ENCODE measurements at regions not wholly inside any gene's neighbourhood (a gene's known extent, or its start where the extent isn't known, plus 50 kb on each side); places are given as distances from the start of the nearest gene placed in this dataset.

DNA sequence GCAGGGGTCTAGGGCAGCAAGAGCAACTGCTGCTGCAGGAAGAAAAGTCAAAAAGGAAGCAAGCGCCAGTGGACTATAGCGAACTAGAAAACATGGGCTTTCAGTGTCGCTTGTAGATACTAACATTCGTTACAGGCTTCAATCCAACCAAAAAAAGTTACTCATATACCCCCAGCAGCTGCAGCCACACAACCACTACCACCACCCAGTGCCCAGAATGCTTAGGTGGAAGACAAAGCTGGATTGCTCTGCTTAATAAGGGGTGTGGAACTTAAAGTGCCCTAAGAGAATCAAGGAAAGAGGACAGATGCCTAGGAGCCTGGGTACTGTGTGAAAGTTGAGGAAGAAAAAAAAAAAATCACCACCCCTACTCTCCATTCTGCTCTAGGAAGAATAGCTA is 203.6 kb downstream of the ELAVL2 start:
- H3K27me3 Mint-ChIP-seq (ENCODE audit: insufficient read depth, low read depth), result peaks cover 2% of the 10 kb centered on the region
- Histone ChIP-seq H3K9ac (no peak overlapping the region), H4K20me1 (ENCODE audit: low read depth) (no peaks in the 10 kb centered on the region), H3K4me1 (peaks cover 15% of the 10 kb centered on the region), H3K79me2 (ENCODE audit: low read depth) (no peaks in the 10 kb centered on the region), H3K27ac (no peak overlapping the region), H3K4me2 (no peak overlapping the region), H3K4me3 (no peak overlapping the region), H3K36me3 (no peaks in the 10 kb centered on the region), H2AFZ (replicated peaks) (no peak overlapping the region), H3F3A (ENCODE audit: low read depth) (no peaks in the 10 kb centered on the region), H3K9me3 (ENCODE audit: low read depth) (no peaks in the 10 kb centered on the region), H3K27me3 (no peaks in the 10 kb centered on the region)
- H3K9me3 Mint-ChIP-seq, result no peaks in the 10 kb centered on the region
- no peak for DNase-seq (ENCODE audit: low spot score)
- peaks cover 10% of the 10 kb centered on the region for H3K4me1 Mint-ChIP-seq
- TF ChIP-seq, protein P1, sequence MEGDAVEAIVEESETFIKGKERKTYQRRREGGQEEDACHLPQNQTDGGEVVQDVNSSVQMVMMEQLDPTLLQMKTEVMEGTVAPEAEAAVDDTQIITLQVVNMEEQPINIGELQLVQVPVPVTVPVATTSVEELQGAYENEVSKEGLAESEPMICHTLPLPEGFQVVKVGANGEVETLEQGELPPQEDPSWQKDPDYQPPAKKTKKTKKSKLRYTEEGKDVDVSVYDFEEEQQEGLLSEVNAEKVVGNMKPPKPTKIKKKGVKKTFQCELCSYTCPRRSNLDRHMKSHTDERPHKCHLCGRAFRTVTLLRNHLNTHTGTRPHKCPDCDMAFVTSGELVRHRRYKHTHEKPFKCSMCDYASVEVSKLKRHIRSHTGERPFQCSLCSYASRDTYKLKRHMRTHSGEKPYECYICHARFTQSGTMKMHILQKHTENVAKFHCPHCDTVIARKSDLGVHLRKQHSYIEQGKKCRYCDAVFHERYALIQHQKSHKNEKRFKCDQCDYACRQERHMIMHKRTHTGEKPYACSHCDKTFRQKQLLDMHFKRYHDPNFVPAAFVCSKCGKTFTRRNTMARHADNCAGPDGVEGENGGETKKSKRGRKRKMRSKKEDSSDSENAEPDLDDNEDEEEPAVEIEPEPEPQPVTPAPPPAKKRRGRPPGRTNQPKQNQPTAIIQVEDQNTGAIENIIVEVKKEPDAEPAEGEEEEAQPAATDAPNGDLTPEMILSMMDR (IDR thresholded peaks at IDR 0.05), result no peak
- no peak for TF ChIP-seq EZH2 (IDR thresholded peaks at IDR 0.05)
- TF ChIP-seq EZH2phosphoT487 (IDR thresholded peaks at IDR 0.05), result no peak
- no peak overlapping the region for H3K4me3 Mint-ChIP-seq
- H3K27ac Mint-ChIP-seq, result no peak overlapping the region
- peaks cover 22% of the 10 kb centered on the region for H3K36me3 Mint-ChIP-seq

DNA sequence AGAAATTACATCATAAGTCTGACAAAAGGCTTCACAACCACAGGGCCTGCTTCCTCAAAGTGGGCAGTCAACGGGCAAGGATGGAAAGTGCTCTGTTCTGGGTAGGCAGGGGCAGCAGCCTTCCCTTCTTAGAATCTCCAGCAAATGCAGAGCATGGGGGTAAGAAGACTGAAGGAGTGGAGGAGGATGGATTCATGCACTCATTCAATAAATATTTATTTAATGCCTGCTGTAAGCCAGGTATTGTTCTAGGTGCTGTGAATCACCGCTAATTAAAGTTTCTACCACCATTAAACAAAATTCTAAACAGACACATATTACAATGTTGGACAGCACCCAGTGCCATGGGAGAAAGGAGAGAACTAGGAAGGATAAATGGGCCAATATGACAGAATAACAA is 195.6 kb downstream of the ELAVL2 start:
- H3K4me1 Mint-ChIP-seq, result peaks cover 11% of the 10 kb centered on the region
- H3K36me3 Mint-ChIP-seq, result peaks cover 19% of the 10 kb centered on the region
- no peaks in the 10 kb centered on the region for H3K9me3 ChIP-seq (ENCODE audit: low read depth)
- H3K27ac ChIP-seq, result no peak overlapping the region
- H3K36me3 ChIP-seq, result no peaks in the 10 kb centered on the region
- no peak overlapping the region for H3K9ac ChIP-seq
- no peaks in the 10 kb centered on the region for H3F3A ChIP-seq (ENCODE audit: low read depth)
- H4K20me1 ChIP-seq (ENCODE audit: low read depth), result no peaks in the 10 kb centered on the region
- H3K79me2 ChIP-seq (ENCODE audit: low read depth), result no peaks in the 10 kb centered on the region
- no peak overlapping the region for H2AFZ ChIP-seq (replicated peaks)
- H3K27me3 ChIP-seq, result no peaks in the 10 kb centered on the region
- no peak overlapping the region for H3K4me2 ChIP-seq
- no peak for DNase-seq (ENCODE audit: low spot score)
- no peak overlapping the region for H3K4me3 Mint-ChIP-seq
- H3K4me1 ChIP-seq, result no peaks in the 10 kb centered on the region
- H3K4me3 ChIP-seq, result no peak overlapping the region
- TF ChIP-seq, protein P1 (IDR thresholded peaks at IDR 0.05), result no peak
- no peak for TF ChIP-seq EZH2phosphoT487 (IDR thresholded peaks at IDR 0.05)
- no peak for TF ChIP-seq EZH2 (IDR thresholded peaks at IDR 0.05)
- no peaks in the 10 kb centered on the region for H3K9me3 Mint-ChIP-seq
- H3K27me3 Mint-ChIP-seq (ENCODE audit: insufficient read depth, low read depth), result no peaks in the 10 kb centered on the region
- no peak overlapping the region for H3K27ac Mint-ChIP-seq

DNA sequence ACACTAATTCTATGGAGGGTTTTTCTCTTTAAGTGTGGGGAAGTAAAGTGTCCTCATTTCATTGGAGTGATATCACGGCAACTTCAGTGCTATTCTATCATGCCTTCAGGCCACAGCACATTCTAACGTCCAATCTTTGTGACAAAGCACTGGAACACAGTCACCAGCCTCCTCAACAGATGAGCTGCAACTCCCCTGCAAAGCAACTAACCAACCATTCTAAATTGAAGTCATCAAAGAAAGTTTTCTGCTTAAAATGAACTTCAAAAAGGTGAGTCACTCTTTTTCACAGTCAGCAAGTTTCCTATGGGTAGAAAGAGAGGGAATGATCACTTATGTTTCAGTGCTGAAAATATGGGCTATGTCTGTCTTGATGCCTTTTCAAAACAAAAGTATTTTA is 190.8 kb downstream of the ELAVL2 start:
- H3K27ac Mint-ChIP-seq, result no peak overlapping the region
- no peaks in the 10 kb centered on the region for H3K27me3 Mint-ChIP-seq (ENCODE audit: insufficient read depth, low read depth)
- no peaks in the 10 kb centered on the region for H3K9me3 ChIP-seq (ENCODE audit: low read depth)
- no peak overlapping the region for H3K4me2 ChIP-seq
- H3K27me3 ChIP-seq, result no peaks in the 10 kb centered on the region
- peaks cover 32% of the 10 kb centered on the region for H3K36me3 Mint-ChIP-seq
- TF ChIP-seq EZH2 (IDR thresholded peaks at IDR 0.05) (no peak), EZH2phosphoT487 (IDR thresholded peaks at IDR 0.05) (no peak)
- TF ChIP-seq, protein P1 (IDR thresholded peaks at IDR 0.05), result no peak
- H3K9ac ChIP-seq, result no peak overlapping the region
- no peaks in the 10 kb centered on the region for H3K4me1 ChIP-seq
- H3K36me3 ChIP-seq, result no peaks in the 10 kb centered on the region
- DNase-seq (ENCODE audit: low spot score), result no peak
- no peak overlapping the region for H3K4me3 ChIP-seq
- H3K9me3 Mint-ChIP-seq, result peaks cover 2% of the 10 kb centered on the region
- no peaks in the 10 kb centered on the region for H3K79me2 ChIP-seq (ENCODE audit: low read depth)
- H3K4me3 Mint-ChIP-seq, result no peak overlapping the region
- no peak overlapping the region for H3K27ac ChIP-seq
- no peaks in the 10 kb centered on the region for H4K20me1 ChIP-seq (ENCODE audit: low read depth)
- no peak overlapping the region for H2AFZ ChIP-seq (replicated peaks)
- H3K4me1 Mint-ChIP-seq, result peaks cover 10% of the 10 kb centered on the region
- no peaks in the 10 kb centered on the region for H3F3A ChIP-seq (ENCODE audit: low read depth)

Measured in neural progenitor cell (in vitro differentiated cells).